Calu3 (cell line): ENCODE measurements at regions not wholly inside any gene's neighbourhood (a gene's known extent, or its start where the extent isn't known, plus 50 kb on each side); places are given as distances from the start of the nearest gene placed in this dataset.

ENCODE experiments used
- BruUV-seq: library from RNA; stranded (reverse); fragments of 400-500 nt; replicated peaks from 2 replicates; lab custom pipeline; 2021; lab: Mats Ljungman, UMichigan
- CTCF ChIA-PET: fragments of 300-600 bp; sonication (Branson Sonifier 250); formaldehyde crosslinking; loops from one replicate; lab custom pipeline; 2022; ENCODE audit warnings: antibody characterized with exemption; lab: Charles Lee
- DNase-seq: peaks from one replicate; pipeline ENCODE4 v3.0.0; 2022
- H3K27ac Mint-ChIP-seq: one replicate; pipeline ENCODE4 v1.8.0; 2022; ENCODE audit warnings: mixed read lengths; ENCODE audit not compliant: unreplicated experiment
- H3K27me3 Mint-ChIP-seq: one replicate; pipeline ENCODE4 v1.8.0; 2022; ENCODE audit warnings: mixed read lengths; ENCODE audit not compliant: unreplicated experiment
- H3K36me3 Mint-ChIP-seq: one replicate; pipeline ENCODE4 v1.8.0; 2022; ENCODE audit warnings: mild to moderate bottlenecking, moderate library complexity, mixed read lengths; ENCODE audit not compliant: insufficient read depth, unreplicated experiment
- H3K4me1 Mint-ChIP-seq: one replicate; pipeline ENCODE4 v1.8.0; 2022; ENCODE audit warnings: mild to moderate bottlenecking, low read depth, mixed read lengths; ENCODE audit not compliant: unreplicated experiment
- H3K4me3 Mint-ChIP-seq: one replicate; pipeline ENCODE4 v1.8.0; 2022; ENCODE audit warnings: mild to moderate bottlenecking, low read depth, moderate library complexity, mixed read lengths; ENCODE audit not compliant: unreplicated experiment
- H3K9me3 Mint-ChIP-seq: one replicate; pipeline ENCODE4 v1.8.0; 2022; ENCODE audit warnings: low read depth, mixed read lengths; ENCODE audit not compliant: unreplicated experiment
- intact Hi-C: fragments of 100-400 bp; cut with micrococcal nuclease; formaldehyde crosslinking; loops from one replicate; pipeline ENCODE4 v1.10.0; 2022; ENCODE audit not compliant: unreplicated experiment
- TF ChIP-seq, protein P1 (sequence below): fragments of 200-600 bp; IDR thresholded peaks from one replicate; pipeline ENCODE4 v1.8.0; 2022; ENCODE audit warnings: antibody characterized with exemption; ENCODE audit not compliant: unreplicated experiment

DNA sequence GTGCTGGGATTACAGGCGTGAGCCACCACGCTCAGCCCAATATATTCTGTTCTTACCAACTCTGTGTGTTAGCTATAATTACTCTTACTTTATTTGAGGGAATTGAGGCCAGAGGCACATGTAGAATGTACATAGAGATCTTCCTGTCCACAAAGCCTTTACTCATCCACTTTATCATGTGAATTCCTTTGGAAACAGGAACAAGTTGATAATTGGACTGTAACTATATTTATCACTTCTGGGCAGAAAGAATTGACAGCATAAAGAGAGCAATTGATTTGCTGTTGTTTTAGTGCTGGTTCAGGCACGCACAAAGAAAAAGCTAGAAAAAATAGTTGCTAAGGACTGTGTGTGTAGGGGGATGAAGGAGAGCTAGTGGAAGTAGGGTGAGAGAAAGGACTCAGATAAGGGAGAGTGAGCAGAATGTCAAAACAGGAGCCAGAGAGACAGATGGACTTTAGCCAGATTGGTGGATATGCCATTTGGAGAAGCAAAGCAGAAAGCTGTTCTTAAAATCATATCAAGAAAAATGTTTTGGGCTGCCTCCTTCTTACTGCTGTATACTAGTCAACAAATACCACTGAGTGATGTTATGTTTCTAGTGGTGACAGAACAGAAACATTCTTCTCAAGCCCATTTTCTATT, 929.8 kb upstream of the CNTN5 start:
- BruUV-seq = no TSS peak
- intact Hi-C loops = no loop called here
- CTCF ChIA-PET = interaction anchor here (0.5 kb wide), 1 partner anchor 571 kb away, joined by 9 read pairs; no protein-coding TSS in a partner anchor
- H3K4me1 Mint-ChIP-seq = no peaks in the 10 kb centered on the region
- H3K9me3 Mint-ChIP-seq = peaks cover 15% of the 10 kb centered on the region
- no peak for DNase-seq
- H3K36me3 Mint-ChIP-seq = no peaks in the 10 kb centered on the region
- H3K27me3 Mint-ChIP-seq = no peaks in the 10 kb centered on the region
- TF ChIP-seq, protein P1, sequence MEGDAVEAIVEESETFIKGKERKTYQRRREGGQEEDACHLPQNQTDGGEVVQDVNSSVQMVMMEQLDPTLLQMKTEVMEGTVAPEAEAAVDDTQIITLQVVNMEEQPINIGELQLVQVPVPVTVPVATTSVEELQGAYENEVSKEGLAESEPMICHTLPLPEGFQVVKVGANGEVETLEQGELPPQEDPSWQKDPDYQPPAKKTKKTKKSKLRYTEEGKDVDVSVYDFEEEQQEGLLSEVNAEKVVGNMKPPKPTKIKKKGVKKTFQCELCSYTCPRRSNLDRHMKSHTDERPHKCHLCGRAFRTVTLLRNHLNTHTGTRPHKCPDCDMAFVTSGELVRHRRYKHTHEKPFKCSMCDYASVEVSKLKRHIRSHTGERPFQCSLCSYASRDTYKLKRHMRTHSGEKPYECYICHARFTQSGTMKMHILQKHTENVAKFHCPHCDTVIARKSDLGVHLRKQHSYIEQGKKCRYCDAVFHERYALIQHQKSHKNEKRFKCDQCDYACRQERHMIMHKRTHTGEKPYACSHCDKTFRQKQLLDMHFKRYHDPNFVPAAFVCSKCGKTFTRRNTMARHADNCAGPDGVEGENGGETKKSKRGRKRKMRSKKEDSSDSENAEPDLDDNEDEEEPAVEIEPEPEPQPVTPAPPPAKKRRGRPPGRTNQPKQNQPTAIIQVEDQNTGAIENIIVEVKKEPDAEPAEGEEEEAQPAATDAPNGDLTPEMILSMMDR = no peak
- H3K27ac Mint-ChIP-seq = no peak overlapping the region
- no peak overlapping the region for H3K4me3 Mint-ChIP-seq

DNA sequence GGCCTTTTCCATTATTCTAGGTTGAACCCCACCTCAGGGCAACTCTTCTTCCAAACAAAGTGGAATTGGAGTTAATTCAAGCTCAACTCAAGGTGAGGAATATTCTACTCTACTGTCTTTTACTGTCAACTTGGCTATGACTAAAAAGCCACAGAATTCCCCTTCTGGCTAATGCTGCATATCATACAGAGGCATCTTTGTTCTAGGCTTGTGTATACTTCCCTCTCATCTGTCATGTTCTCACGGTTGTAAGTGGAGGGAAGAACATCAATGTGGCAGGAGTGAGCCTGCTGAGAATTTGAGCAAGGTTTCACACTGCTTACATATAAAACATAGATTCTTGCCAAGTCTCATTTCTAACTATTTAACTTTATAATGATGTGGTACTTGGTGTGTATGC, 921.4 kb upstream of the CNTN5 start:
- intact Hi-C loops = no loop called here
- Mint-ChIP-seq H3K4me1 (no peaks in the 10 kb centered on the region), H3K4me3 (no peak overlapping the region), H3K27ac (no peak overlapping the region), H3K27me3 (no peaks in the 10 kb centered on the region), H3K36me3 (no peaks in the 10 kb centered on the region), H3K9me3 (peaks cover 10% of the 10 kb centered on the region)
- no TSS peak for BruUV-seq
- DNase-seq = no peak
- TF ChIP-seq, protein P1 = no peak
- CTCF ChIA-PET = no interaction called here

DNA sequence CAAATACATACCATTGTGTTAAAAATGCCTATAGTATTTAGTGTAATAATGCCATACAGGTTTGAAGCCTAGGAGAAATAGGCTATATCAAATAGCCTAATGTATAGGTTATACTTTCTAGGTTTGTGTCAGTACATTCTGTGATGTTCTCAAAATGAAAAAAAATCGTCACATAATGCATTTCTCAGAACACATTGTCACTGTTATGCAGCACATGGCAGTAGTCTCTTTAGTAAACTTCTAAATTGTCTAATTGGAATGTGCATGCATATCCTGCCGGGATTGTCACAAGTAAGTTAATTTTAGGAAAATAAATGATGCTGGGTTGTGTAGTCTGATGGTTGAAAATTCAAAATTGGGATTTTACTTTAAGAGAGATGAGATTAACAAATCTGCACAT, 920.1 kb upstream of the CNTN5 start:
- TF ChIP-seq, protein P1 = no peak
- Mint-ChIP-seq H3K27ac (no peak overlapping the region), H3K4me1 (no peaks in the 10 kb centered on the region), H3K4me3 (no peak overlapping the region), H3K27me3 (no peaks in the 10 kb centered on the region), H3K36me3 (no peaks in the 10 kb centered on the region), H3K9me3 (peaks cover 10% of the 10 kb centered on the region)
- intact Hi-C loops = no loop called here
- CTCF ChIA-PET = no interaction called here
- no peak for DNase-seq
- no TSS peak for BruUV-seq

DNA sequence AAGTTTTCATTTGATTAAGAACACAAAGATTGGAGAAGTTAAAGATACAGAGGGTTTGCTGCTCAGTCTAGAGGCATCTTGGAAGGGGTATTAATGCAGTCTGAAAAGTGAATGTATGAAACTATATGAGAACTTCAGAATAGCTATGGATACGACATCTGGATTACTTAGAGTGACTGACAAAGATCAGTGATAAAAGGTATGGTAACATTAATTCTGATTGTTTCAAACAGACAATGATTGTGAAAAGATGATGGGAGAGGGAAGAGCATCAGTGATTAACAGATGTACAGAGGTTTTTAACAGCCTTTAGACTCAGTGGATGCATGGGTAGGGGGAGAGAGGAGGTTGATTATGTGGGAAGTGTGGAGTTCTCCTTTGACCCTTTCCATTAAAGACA, 919.4 kb upstream of the CNTN5 start:
- H3K4me1 Mint-ChIP-seq = no peaks in the 10 kb centered on the region
- TF ChIP-seq, protein P1 = no peak
- DNase-seq = no peak
- no peaks in the 10 kb centered on the region for H3K27me3 Mint-ChIP-seq
- H3K27ac Mint-ChIP-seq = no peak overlapping the region
- intact Hi-C loops = no loop called here
- H3K4me3 Mint-ChIP-seq = no peak overlapping the region
- CTCF ChIA-PET = no interaction called here
- H3K9me3 Mint-ChIP-seq = peaks cover 10% of the 10 kb centered on the region
- no TSS peak for BruUV-seq
- H3K36me3 Mint-ChIP-seq = no peaks in the 10 kb centered on the region
